ENCODE measurements at regions not wholly inside any gene's neighbourhood (a gene's known extent, or its start where the extent isn't known, plus 50 kb on each side); places are given as distances from the start of the nearest gene placed in this dataset.

- Mint-ChIP-seq H3K36me3 (ENCODE audit: low read depth) (no peaks in the 10 kb centered on the region), H3K4me1 (ENCODE audit: low read depth) (no peaks in the 10 kb centered on the region), H3K27me3 (no peaks in the 10 kb centered on the region), H3K27ac (no peak overlapping the region), H3K4me3 (no peak overlapping the region), H3K9me3 (no peaks in the 10 kb centered on the region)
- intact Hi-C loops (cut with DNase I, micrococcal nuclease): no loop called here
- Histone ChIP-seq H3K27ac (ENCODE audit: low read depth in 1 of 2, low read length in 2 of 2) (no peak overlapping the region), H3K4me1 (ENCODE audit: insufficient read depth, low read length) (no peaks in the 10 kb centered on the region), H3K36me3 (ENCODE audit: insufficient read depth, low read length) (no peaks in the 10 kb centered on the region), H3K4me3 (ENCODE audit: low read length) (no peak overlapping the region), H3K9me3 (ENCODE audit: control insufficient read depth in 1 of 2, insufficient read depth in 1 of 2, low read length in 2 of 2) (no peaks in the 10 kb centered on the region), H3K27me3 (ENCODE audit: control insufficient read depth in 1 of 2, insufficient read depth in 2 of 2, low read length in 2 of 2) (no peaks in the 10 kb centered on the region)
- CTCF ChIA-PET: no interaction called here
- no peak for ATAC-seq (ENCODE audit: poor library complexity)
- POLR2A ChIA-PET: no interaction called here
- DNase-seq: no peak
- TF ChIP-seq CTCF (IDR thresholded peaks at IDR 0.05): no peak
Observed at GRCh38 chr6:151747896-151748295, 59.6 kb upstream of the ESR1 start.

- Histone ChIP-seq H3K27ac (ENCODE audit: low read depth in 1 of 2, low read length in 2 of 2) (no peak overlapping the region), H3K27me3 (ENCODE audit: control insufficient read depth in 1 of 2, insufficient read depth in 2 of 2, low read length in 2 of 2) (no peaks in the 10 kb centered on the region), H3K4me3 (ENCODE audit: low read length) (no peak overlapping the region), H3K4me1 (ENCODE audit: insufficient read depth, low read length) (no peaks in the 10 kb centered on the region), H3K9me3 (ENCODE audit: control insufficient read depth in 1 of 2, insufficient read depth in 1 of 2, low read length in 2 of 2) (no peaks in the 10 kb centered on the region), H3K36me3 (ENCODE audit: insufficient read depth, low read length) (no peaks in the 10 kb centered on the region)
- H3K9me3 Mint-ChIP-seq: no peaks in the 10 kb centered on the region
- intact Hi-C loops (cut with DNase I, micrococcal nuclease): no loop called here
- no peak for TF ChIP-seq CTCF (IDR thresholded peaks at IDR 0.05)
- DNase-seq (no peak), ATAC-seq (ENCODE audit: poor library complexity) (no peak)
- no peak overlapping the region for H3K27ac Mint-ChIP-seq
- no peak overlapping the region for H3K4me3 Mint-ChIP-seq
- ChIA-PET CTCF (no interaction called here), POLR2A (no interaction called here)
- H3K27me3 Mint-ChIP-seq: no peaks in the 10 kb centered on the region
- H3K36me3 Mint-ChIP-seq (ENCODE audit: low read depth): no peaks in the 10 kb centered on the region
- no peaks in the 10 kb centered on the region for H3K4me1 Mint-ChIP-seq (ENCODE audit: low read depth)
Observed at GRCh38 chr6:151749341-151749740, 58.1 kb upstream of the ESR1 start.

- Histone ChIP-seq H3K4me3 (ENCODE audit: low read length) (no peak overlapping the region), H3K27me3 (ENCODE audit: control insufficient read depth in 1 of 2, insufficient read depth in 2 of 2, low read length in 2 of 2) (no peaks in the 10 kb centered on the region), H3K9me3 (ENCODE audit: control insufficient read depth in 1 of 2, insufficient read depth in 1 of 2, low read length in 2 of 2) (no peaks in the 10 kb centered on the region), H3K36me3 (ENCODE audit: insufficient read depth, low read length) (no peaks in the 10 kb centered on the region), H3K4me1 (ENCODE audit: insufficient read depth, low read length) (peaks cover 4% of the 10 kb centered on the region), H3K27ac (ENCODE audit: low read depth in 1 of 2, low read length in 2 of 2) (no peak overlapping the region)
- CTCF ChIA-PET: no interaction called here
- Mint-ChIP-seq H3K4me1 (ENCODE audit: low read depth) (peaks cover 17% of the 10 kb centered on the region), H3K27ac (no peak overlapping the region), H3K27me3 (no peaks in the 10 kb centered on the region), H3K36me3 (ENCODE audit: low read depth) (no peaks in the 10 kb centered on the region), H3K4me3 (no peak overlapping the region), H3K9me3 (no peaks in the 10 kb centered on the region)
- ATAC-seq (ENCODE audit: poor library complexity): no peak
- intact Hi-C loops (cut with DNase I, micrococcal nuclease): no loop called here
- no peak for TF ChIP-seq CTCF (IDR thresholded peaks at IDR 0.05)
- POLR2A ChIA-PET: interaction anchor here (0.6 kb wide), 1 partner anchor 11 kb away, joined by 3 read pairs; no protein-coding TSS in a partner anchor
- DNase-seq: no peak
Observed at GRCh38 chr6:151753581-151753980, 53.9 kb upstream of the ESR1 start.

All from CD4-positive, alpha-beta T cell (primary cell).